Breast epithelium (tissue), 4 donors: ENCODE measurements at regions not wholly inside any gene's neighbourhood (a gene's known extent, or its start where the extent isn't known, plus 50 kb on each side); places are given as distances from the start of the nearest gene placed in this dataset.

Experiments used
- DNase-seq, 2 donors: peaks; one replicate each; pipeline ENCODE4 v3.0.0-alpha.2; 2019; ENCODE audit warnings: low spot score in 2 of 2
- H3K27ac ChIP-seq, 2 donors: fragments of 200-600 bp; sonication (generic) in 1 of 2; one replicate each; pipeline ENCODE4 v1.5.1; 2016 to 2019; ENCODE audit warnings: mild to moderate bottlenecking in 1 of 2
- H3K27me3 ChIP-seq, 2 donors: fragments of 200-600 bp; sonication (generic) in 1 of 2; one replicate each; pipeline versions ENCODE4 v1.5.1 to v1.6.0; 2017 to 2019; ENCODE audit warnings: control low read depth in 1 of 2, mild to moderate bottlenecking in 1 of 2
- H3K36me3 ChIP-seq: fragments of 200-600 bp; one replicate; pipeline ENCODE4 v1.5.1; 2019
- H3K4me1 ChIP-seq, 2 donors: fragments of 200-600 bp; sonication (generic); one replicate each; pipeline ENCODE4 v1.5.1; 2016 to 2019; ENCODE audit warnings: control low read depth in 1 of 2
- H3K4me3 ChIP-seq, 3 donors: fragments of 200-600 bp; sonication (generic); 1 replicate in 2 of 3; 2 replicates in 1 of 3; pipeline ENCODE4 v1.5.1; 2016 to 2019; ENCODE audit warnings: mild to moderate bottlenecking in 3 of 3, moderate library complexity in 2 of 3
- H3K9me3 ChIP-seq, 2 donors: fragments of 200-600 bp; sonication (generic) in 1 of 2; one replicate each; pipeline ENCODE4 v1.5.1; 2016 to 2019; ENCODE audit warnings: control low read depth in 1 of 2
- POLR2A ChIP-seq: fragments of 450-650 bp; IDR thresholded peaks from one replicate; pipeline ENCODE4 v1.6.1; 2016; ENCODE audit warnings: antibody characterized with exemption, mild to moderate bottlenecking, moderate library complexity
- POLR2AphosphoS5 ChIP-seq, 3 donors: sonication (generic); formaldehyde crosslinking; IDR thresholded peaks; one replicate each; pipeline ENCODE4 v1.6.1; 2017; ENCODE audit warnings: antibody characterized with exemption in 3 of 3
- intact Hi-C: fragments of 100-400 bp; cut with DNase I; formaldehyde crosslinking; loops from one replicate; pipeline ENCODE4 v1.15.1; 2023; ENCODE audit warnings: low total_unique reads
- TF ChIP-seq, protein P1 (sequence below), 3 donors: fragments of 450-650 bp; IDR thresholded peaks; one replicate each; pipeline ENCODE4 v1.5.1; 2016 to 2017; ENCODE audit warnings: antibody characterized with exemption in 3 of 3, mild to moderate bottlenecking in 3 of 3, moderate library complexity in 3 of 3

DNA sequence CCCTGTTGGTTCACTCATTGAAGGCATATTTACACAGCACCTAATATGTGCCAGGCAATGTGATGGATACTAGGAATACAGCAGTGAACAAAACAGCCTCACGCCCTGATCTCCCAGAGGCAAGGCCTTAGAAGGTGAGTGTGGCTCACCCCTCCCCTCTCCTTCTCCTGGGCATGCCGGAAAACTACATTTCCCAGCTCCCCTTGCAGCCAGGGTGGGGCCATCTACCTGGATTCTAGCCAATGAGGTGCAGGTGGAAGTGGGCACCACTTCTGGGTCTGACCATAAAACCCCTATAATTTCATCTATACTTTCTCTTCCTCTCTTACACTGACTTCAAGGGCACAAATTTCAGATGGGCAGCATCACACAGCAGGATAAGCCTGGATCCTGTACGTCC lies 63.8 kb downstream of the FBXO2 start:
- no peak for DNase-seq
- TF ChIP-seq POLR2A: no peak
- TF ChIP-seq POLR2AphosphoS5 (IDR thresholded peaks at IDR 0.05): no peak
- TF ChIP-seq, protein P1, sequence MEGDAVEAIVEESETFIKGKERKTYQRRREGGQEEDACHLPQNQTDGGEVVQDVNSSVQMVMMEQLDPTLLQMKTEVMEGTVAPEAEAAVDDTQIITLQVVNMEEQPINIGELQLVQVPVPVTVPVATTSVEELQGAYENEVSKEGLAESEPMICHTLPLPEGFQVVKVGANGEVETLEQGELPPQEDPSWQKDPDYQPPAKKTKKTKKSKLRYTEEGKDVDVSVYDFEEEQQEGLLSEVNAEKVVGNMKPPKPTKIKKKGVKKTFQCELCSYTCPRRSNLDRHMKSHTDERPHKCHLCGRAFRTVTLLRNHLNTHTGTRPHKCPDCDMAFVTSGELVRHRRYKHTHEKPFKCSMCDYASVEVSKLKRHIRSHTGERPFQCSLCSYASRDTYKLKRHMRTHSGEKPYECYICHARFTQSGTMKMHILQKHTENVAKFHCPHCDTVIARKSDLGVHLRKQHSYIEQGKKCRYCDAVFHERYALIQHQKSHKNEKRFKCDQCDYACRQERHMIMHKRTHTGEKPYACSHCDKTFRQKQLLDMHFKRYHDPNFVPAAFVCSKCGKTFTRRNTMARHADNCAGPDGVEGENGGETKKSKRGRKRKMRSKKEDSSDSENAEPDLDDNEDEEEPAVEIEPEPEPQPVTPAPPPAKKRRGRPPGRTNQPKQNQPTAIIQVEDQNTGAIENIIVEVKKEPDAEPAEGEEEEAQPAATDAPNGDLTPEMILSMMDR (IDR thresholded peaks at IDR 0.05): no peak
- Histone ChIP-seq H3K4me3 (no peak overlapping the region), H3K36me3 (no peaks in the 10 kb centered on the region), H3K9me3 (no peaks in the 10 kb centered on the region), H3K27me3 (peaks cover 0 to 23% of the 10 kb centered on the region in 2 donors), H3K27ac (no peak overlapping the region), H3K4me1 (no peaks in the 10 kb centered on the region)
- intact Hi-C loops: loop anchor here (10.0 kb wide), 1 partner anchor 186 kb away; no protein-coding TSS in a partner anchor
